Uterus (tissue), 2 donors: ENCODE measurements at regions not wholly inside any gene's neighbourhood (a gene's known extent, or its start where the extent isn't known, plus 50 kb on each side); places are given as distances from the start of the nearest gene placed in this dataset.

Source experiments
- POLR2A ChIP-seq, 2 donors: fragments of 450-650 bp; IDR thresholded peaks; one replicate each; pipeline ENCODE4 v1.6.1; 2016; ENCODE audit warnings: antibody characterized with exemption in 2 of 2, mild to moderate bottlenecking in 1 of 2, moderate library complexity in 1 of 2
- TF ChIP-seq, protein P1 (sequence below), 4 experiments: fragments of 200-600 bp in 2 of 4; fragments of 450-650 bp in 2 of 4; sonication (generic) in 2 of 4; IDR thresholded peaks; one replicate each; pipeline ENCODE4 v1.5.1; 2016 to 2019; ENCODE audit warnings: antibody characterized with exemption in 4 of 4, mild to moderate bottlenecking in 2 of 4, moderate library complexity in 1 of 4

DNA sequence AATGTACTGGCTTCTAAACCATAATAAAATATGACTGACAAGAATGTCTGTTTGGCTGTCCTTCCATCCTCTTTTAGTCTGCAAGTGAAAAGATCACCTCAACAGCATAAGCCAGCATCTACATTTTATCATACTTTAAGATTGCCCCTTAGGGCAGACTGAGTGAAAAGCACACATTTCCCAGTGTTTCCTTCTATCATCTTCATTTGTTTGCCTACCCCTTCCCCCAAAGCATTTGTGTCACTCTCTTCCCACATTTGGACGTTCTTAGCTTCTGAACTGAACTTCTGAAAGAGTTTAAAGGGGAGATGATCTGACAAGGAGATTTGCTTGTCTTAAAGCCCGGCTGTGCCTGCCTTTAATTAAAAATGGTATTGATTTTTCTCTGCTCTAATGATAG is 322.2 kb downstream of the SPATA17 start:
- TF ChIP-seq, protein P1, sequence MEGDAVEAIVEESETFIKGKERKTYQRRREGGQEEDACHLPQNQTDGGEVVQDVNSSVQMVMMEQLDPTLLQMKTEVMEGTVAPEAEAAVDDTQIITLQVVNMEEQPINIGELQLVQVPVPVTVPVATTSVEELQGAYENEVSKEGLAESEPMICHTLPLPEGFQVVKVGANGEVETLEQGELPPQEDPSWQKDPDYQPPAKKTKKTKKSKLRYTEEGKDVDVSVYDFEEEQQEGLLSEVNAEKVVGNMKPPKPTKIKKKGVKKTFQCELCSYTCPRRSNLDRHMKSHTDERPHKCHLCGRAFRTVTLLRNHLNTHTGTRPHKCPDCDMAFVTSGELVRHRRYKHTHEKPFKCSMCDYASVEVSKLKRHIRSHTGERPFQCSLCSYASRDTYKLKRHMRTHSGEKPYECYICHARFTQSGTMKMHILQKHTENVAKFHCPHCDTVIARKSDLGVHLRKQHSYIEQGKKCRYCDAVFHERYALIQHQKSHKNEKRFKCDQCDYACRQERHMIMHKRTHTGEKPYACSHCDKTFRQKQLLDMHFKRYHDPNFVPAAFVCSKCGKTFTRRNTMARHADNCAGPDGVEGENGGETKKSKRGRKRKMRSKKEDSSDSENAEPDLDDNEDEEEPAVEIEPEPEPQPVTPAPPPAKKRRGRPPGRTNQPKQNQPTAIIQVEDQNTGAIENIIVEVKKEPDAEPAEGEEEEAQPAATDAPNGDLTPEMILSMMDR (IDR thresholded peaks at IDR 0.05) = no peak
- TF ChIP-seq POLR2A (IDR thresholded peaks at IDR 0.05) = no peak
